ENCODE measurements at regions not wholly inside any gene's neighbourhood (a gene's known extent, or its start where the extent isn't known, plus 50 kb on each side); places are given as distances from the start of the nearest gene placed in this dataset.

DNA sequence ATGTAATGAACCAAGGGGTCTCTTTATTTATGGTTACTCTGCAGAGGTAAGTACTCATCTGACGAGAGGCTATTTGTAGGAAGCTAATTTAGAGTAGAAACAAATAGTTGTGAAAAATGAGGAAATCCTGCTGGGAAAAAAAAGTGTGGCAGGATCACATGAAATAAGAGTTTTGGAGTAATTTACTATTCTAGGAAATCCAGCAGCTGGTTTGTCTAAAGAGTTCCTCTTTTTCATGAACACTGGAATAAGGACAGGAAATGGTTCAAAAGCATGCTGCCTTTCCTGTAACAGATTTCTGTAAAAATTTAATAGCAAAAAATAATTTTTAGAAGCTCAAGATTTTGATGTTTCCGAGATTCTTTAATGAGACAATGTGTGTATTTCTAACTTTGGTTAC lies 177.3 kb downstream of the CHRM3 start:
- CTCF ChIA-PET, result no interaction called here
- no peak overlapping the region for H3K27ac ChIP-seq (ENCODE audit: low read depth, low read length, poor library complexity, severe bottlenecking)

DNA sequence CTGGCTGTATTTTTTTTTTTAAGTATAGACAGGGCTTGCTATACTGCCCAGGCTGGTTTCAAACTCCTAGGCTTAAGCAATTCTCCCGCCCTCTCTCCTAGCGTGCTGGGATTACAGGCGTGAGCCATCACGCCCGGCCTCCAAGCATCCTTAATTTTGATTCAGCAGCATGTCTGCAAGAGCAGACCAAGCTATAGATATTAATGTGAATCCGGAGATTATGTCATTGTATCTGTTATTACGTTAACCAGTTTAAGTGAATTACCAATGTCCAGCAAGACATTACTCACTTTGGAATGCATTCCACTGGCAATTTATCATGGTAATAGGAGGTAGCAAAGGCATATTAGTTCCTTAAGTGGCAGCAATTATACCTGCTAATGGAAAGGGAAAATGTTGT lies 179.7 kb downstream of the CHRM3 start:
- H3K4me3 ChIP-seq (ENCODE audit: low read depth, low read length, poor library complexity, severe bottlenecking), result no peak overlapping the region
- no peak for DNase-seq (ENCODE audit: low spot score)
- BruUV-seq (replicated peaks), result no TSS peak
- H3K27ac ChIP-seq (ENCODE audit: low read depth, low read length, poor library complexity, severe bottlenecking), result no peak overlapping the region
- intact Hi-C loops (cut with micrococcal nuclease; ENCODE audit: unreplicated experiment), result no loop called here
- TF ChIP-seq, protein P1, sequence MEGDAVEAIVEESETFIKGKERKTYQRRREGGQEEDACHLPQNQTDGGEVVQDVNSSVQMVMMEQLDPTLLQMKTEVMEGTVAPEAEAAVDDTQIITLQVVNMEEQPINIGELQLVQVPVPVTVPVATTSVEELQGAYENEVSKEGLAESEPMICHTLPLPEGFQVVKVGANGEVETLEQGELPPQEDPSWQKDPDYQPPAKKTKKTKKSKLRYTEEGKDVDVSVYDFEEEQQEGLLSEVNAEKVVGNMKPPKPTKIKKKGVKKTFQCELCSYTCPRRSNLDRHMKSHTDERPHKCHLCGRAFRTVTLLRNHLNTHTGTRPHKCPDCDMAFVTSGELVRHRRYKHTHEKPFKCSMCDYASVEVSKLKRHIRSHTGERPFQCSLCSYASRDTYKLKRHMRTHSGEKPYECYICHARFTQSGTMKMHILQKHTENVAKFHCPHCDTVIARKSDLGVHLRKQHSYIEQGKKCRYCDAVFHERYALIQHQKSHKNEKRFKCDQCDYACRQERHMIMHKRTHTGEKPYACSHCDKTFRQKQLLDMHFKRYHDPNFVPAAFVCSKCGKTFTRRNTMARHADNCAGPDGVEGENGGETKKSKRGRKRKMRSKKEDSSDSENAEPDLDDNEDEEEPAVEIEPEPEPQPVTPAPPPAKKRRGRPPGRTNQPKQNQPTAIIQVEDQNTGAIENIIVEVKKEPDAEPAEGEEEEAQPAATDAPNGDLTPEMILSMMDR (conservative IDR thresholded peaks at IDR 0.05; ENCODE audit: low read depth, low read length), result no peak
- ChIA-PET CTCF (no interaction called here), POLR2A (ENCODE audit: low non-redundant PET) (no interaction called here)
- no peaks in the 10 kb centered on the region for H3K4me1 ChIP-seq (ENCODE audit: insufficient read depth, low read length, poor library complexity, severe bottlenecking)
- no peaks in the 10 kb centered on the region for H3K36me3 ChIP-seq (ENCODE audit: insufficient read depth, low read length, poor library complexity, severe bottlenecking)
- H3K9me3 ChIP-seq (ENCODE audit: low read depth, low read length, poor library complexity, severe bottlenecking), result no peaks in the 10 kb centered on the region
- no peaks in the 10 kb centered on the region for H3K27me3 ChIP-seq (replicated peaks; ENCODE audit: insufficient read depth, low read depth, low read length, poor library complexity)

More for the DNA sequence above, 177.3 kb downstream of the CHRM3 start:
- POLR2A ChIA-PET (ENCODE audit: low non-redundant PET), result no interaction called here
- Histone ChIP-seq H3K9me3 (ENCODE audit: low read depth, low read length, poor library complexity, severe bottlenecking) (no peaks in the 10 kb centered on the region), H3K36me3 (ENCODE audit: insufficient read depth, low read length, poor library complexity, severe bottlenecking) (no peaks in the 10 kb centered on the region), H3K4me3 (ENCODE audit: low read depth, low read length, poor library complexity, severe bottlenecking) (no peak overlapping the region), H3K27me3 (replicated peaks; ENCODE audit: insufficient read depth, low read depth, low read length, poor library complexity) (no peaks in the 10 kb centered on the region), H3K4me1 (ENCODE audit: insufficient read depth, low read length, poor library complexity, severe bottlenecking) (no peaks in the 10 kb centered on the region)
- no TSS peak for BruUV-seq (replicated peaks)
- intact Hi-C loops (cut with micrococcal nuclease; ENCODE audit: unreplicated experiment), result no loop called here
- DNase-seq (ENCODE audit: low spot score), result no peak
- TF ChIP-seq, protein P1 (conservative IDR thresholded peaks at IDR 0.05; ENCODE audit: low read depth, low read length), result no peak
- TF ChIP-seq EZH2 (IDR thresholded peaks at IDR 0.05; ENCODE audit: borderline replicate concordance, low read depth, low read length, poor library complexity, severe bottlenecking), result no peak

DNA sequence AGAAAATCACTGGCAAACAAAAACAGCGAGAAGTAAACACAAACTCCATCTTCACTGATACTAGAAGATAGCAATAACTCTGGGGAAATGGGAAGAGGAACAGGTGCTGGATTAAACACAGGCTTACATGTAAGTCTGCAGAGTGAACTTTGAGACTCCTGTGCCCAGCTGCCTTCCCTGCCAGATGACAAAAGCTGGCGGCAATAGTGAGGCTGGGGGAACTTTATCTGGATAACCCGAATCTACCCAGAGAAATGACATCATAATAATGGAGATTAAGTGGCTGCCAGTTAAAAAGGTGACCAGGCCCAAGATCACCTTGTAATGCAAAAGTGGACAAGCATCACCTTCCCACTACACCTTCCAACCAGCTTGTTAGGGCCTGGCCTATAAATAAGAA lies 184.5 kb downstream of the CHRM3 start:
- Histone ChIP-seq H3K27ac (ENCODE audit: low read depth, low read length, poor library complexity, severe bottlenecking) (no peak overlapping the region), H3K9me3 (ENCODE audit: low read depth, low read length, poor library complexity, severe bottlenecking) (no peaks in the 10 kb centered on the region), H3K4me3 (ENCODE audit: low read depth, low read length, poor library complexity, severe bottlenecking) (no peak overlapping the region), H3K4me1 (ENCODE audit: insufficient read depth, low read length, poor library complexity, severe bottlenecking) (no peaks in the 10 kb centered on the region), H3K36me3 (ENCODE audit: insufficient read depth, low read length, poor library complexity, severe bottlenecking) (no peaks in the 10 kb centered on the region), H3K27me3 (replicated peaks; ENCODE audit: insufficient read depth, low read depth, low read length, poor library complexity) (no peaks in the 10 kb centered on the region)
- no peak for DNase-seq (ENCODE audit: low spot score)
- no peak for TF ChIP-seq EZH2 (IDR thresholded peaks at IDR 0.05; ENCODE audit: borderline replicate concordance, low read depth, low read length, poor library complexity, severe bottlenecking)
- TF ChIP-seq, protein P1 (conservative IDR thresholded peaks at IDR 0.05; ENCODE audit: low read depth, low read length), result no peak
- ChIA-PET CTCF (no interaction called here), POLR2A (ENCODE audit: low non-redundant PET) (no interaction called here)
- intact Hi-C loops (cut with micrococcal nuclease; ENCODE audit: unreplicated experiment), result no loop called here
- no TSS peak for BruUV-seq (replicated peaks)
